ENCODE measurements at regions not wholly inside any gene's neighbourhood (a gene's known extent, or its start where the extent isn't known, plus 50 kb on each side); places are given as distances from the start of the nearest gene placed in this dataset.

DNA sequence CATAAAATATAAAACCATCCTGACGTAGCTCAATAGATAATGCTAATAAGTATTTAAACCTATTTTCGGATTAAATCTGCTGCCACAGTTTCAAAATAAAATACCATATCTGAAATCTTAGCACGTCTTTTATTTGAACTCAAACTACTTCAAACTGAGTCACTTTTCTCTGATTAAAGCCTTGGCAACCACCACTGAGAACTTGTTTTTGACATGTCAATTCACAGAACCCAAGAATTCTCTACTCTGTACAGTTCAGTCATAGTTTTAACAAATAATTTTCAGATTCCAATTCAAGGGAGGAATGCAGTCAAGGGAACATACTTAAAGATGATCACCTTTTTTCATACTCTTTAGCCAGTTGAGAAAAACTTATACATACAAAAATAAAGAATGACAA, 643.2 kb downstream of the KCNT2 start:
- no peaks in the 10 kb centered on the region for H3K9me3 ChIP-seq
- intact Hi-C loops (cut with DNase I) = no loop called here
- no peaks in the 10 kb centered on the region for H3K4me1 ChIP-seq
- DNase-seq (no peak), ATAC-seq (no peak)
- no peak for TF ChIP-seq POLR2A (IDR thresholded peaks at IDR 0.05)
- TF ChIP-seq, protein P1, sequence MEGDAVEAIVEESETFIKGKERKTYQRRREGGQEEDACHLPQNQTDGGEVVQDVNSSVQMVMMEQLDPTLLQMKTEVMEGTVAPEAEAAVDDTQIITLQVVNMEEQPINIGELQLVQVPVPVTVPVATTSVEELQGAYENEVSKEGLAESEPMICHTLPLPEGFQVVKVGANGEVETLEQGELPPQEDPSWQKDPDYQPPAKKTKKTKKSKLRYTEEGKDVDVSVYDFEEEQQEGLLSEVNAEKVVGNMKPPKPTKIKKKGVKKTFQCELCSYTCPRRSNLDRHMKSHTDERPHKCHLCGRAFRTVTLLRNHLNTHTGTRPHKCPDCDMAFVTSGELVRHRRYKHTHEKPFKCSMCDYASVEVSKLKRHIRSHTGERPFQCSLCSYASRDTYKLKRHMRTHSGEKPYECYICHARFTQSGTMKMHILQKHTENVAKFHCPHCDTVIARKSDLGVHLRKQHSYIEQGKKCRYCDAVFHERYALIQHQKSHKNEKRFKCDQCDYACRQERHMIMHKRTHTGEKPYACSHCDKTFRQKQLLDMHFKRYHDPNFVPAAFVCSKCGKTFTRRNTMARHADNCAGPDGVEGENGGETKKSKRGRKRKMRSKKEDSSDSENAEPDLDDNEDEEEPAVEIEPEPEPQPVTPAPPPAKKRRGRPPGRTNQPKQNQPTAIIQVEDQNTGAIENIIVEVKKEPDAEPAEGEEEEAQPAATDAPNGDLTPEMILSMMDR (IDR thresholded peaks at IDR 0.05) = no peak
- no peaks in the 10 kb centered on the region for H3K36me3 ChIP-seq
- WGBS, 4 donors = 61 to 69% (median 66%) methylated on average over 3 of the region's 3 CpGs
- H3K27ac ChIP-seq = no peak overlapping the region
- no peaks in the 10 kb centered on the region for H3K27me3 ChIP-seq
- no peak overlapping the region for H3K4me3 ChIP-seq

DNA sequence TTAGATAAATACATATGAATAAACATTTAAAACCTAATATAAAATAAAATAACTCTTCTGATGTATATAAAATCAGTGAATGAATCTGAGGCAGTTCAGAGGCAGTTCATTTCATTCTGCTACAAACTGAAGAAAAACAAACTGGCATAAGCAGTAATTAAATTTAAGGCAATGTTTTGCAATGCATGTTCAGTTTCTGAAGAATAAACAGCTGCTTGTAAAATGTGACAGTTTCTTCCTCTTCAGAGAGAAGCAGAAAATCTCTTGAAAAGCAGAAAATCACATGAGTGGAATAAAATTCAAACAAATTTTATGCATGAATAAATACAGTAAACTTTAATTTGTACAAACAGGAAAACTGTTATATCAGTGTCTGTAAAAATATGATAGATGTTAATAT, 643.7 kb downstream of the KCNT2 start:
- Histone ChIP-seq H3K27me3 (no peaks in the 10 kb centered on the region), H3K9me3 (no peaks in the 10 kb centered on the region), H3K36me3 (no peaks in the 10 kb centered on the region), H3K27ac (no peak overlapping the region), H3K4me1 (no peaks in the 10 kb centered on the region), H3K4me3 (no peak overlapping the region)
- DNase-seq (no peak), ATAC-seq (no peak)
- intact Hi-C loops (cut with DNase I) = no loop called here
- TF ChIP-seq POLR2A (IDR thresholded peaks at IDR 0.05) = no peak
- TF ChIP-seq, protein P1 (IDR thresholded peaks at IDR 0.05) = no peak

DNA sequence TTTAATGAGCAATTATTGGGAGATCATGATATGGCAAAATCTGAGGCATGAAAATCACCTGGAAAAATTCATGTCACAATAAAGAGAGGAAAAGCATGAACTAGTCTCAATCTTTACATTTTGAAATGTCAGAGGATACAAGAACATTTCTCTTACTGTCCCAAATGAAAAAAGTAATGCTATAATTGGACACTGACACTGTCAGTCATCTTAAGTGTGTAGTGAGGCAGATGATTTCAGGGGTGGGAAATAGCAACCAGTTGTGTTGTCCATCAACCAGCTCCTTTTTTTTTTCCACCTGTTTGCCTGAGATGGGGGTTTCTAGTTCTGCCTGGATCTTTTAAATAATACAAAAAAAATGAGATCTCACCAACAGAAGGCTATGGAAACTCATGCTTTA, 646.2 kb downstream of the KCNT2 start:
- Histone ChIP-seq H3K27me3 (no peaks in the 10 kb centered on the region), H3K27ac (no peak overlapping the region), H3K4me1 (no peaks in the 10 kb centered on the region), H3K4me3 (no peak overlapping the region), H3K9me3 (no peaks in the 10 kb centered on the region), H3K36me3 (no peaks in the 10 kb centered on the region)
- DNase-seq = no peak
- ATAC-seq = no peak
- TF ChIP-seq POLR2A (IDR thresholded peaks at IDR 0.05) = no peak
- TF ChIP-seq, protein P1 (IDR thresholded peaks at IDR 0.05) = no peak
- intact Hi-C loops (cut with DNase I) = no loop called here

DNA sequence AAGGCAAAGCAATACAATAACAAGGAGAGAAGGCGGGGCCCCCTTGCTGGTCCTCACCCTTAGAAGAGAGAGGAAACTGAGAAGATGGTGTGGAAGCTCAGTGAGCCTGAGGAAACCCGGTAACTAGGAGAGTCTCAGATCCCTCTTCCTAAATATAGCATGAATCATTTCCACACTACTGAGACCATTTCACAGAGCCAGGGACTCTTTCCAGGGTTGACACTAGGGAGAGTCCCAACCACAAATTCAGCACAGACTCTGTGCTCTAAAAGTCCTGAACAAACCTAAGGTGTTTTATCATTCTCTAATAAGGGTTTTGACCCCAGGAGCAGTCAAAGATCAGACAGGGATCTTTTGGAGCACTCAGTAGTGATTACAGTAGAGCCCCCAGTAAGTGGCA, 647.7 kb downstream of the KCNT2 start:
- no peaks in the 10 kb centered on the region for H3K4me1 ChIP-seq
- TF ChIP-seq, protein P1 (IDR thresholded peaks at IDR 0.05) = no peak
- no peak for TF ChIP-seq POLR2A (IDR thresholded peaks at IDR 0.05)
- no peaks in the 10 kb centered on the region for H3K9me3 ChIP-seq
- DNase-seq (no peak), ATAC-seq (no peak)
- intact Hi-C loops (cut with DNase I) = no loop called here
- no peaks in the 10 kb centered on the region for H3K27me3 ChIP-seq
- no peak overlapping the region for H3K4me3 ChIP-seq
- WGBS, 4 donors = 53 to 64% (median 59%) methylated on average over 2 of the region's 2 CpGs
- H3K27ac ChIP-seq = no peak overlapping the region
- no peaks in the 10 kb centered on the region for H3K36me3 ChIP-seq

Measured in heart left ventricle (tissue), 16 donors.